Kidney (tissue), 13 donors: ENCODE measurements at regions not wholly inside any gene's neighbourhood (a gene's known extent, or its start where the extent isn't known, plus 50 kb on each side); places are given as distances from the start of the nearest gene placed in this dataset.

ENCODE experiments used
- DNase-seq, 5 donors: peaks; one replicate each; pipeline ENCODE4 v3.0.0-alpha.2; 2013 to 2020
- FAIRE-seq: peaks from 2 replicates; lab custom pipeline; 2012; peaks lifted over from hg19 to GRCh38; lab: Jason Lieb, UNC
- H3K27ac ChIP-seq, 2 donors: one replicate each; pipeline ENCODE4 v1.7.0; 2013; ENCODE audit warnings: low read depth in 2 of 2, low read length in 2 of 2, inconsistent platforms in 1 of 2
- H3K27me3 ChIP-seq: one replicate; pipeline ENCODE4 v1.7.1; 2013; ENCODE audit warnings: low read length, inconsistent platforms; ENCODE audit not compliant: control insufficient read depth, insufficient read depth
- H3K36me3 ChIP-seq, 3 donors: one replicate each; pipeline versions ENCODE4 v1.7.0 to v1.7.1; 2013; ENCODE audit warnings: low read length in 3 of 3, control low read depth in 1 of 3, inconsistent platforms in 1 of 3; ENCODE audit not compliant: insufficient read depth in 3 of 3, control insufficient read depth in 2 of 3
- H3K4me1 ChIP-seq, 3 donors: one replicate each; pipeline versions ENCODE4 v1.7.0 to v1.7.1; 2013; ENCODE audit warnings: low read length in 3 of 3, inconsistent platforms in 1 of 3, low read depth in 1 of 3; ENCODE audit not compliant: control insufficient read depth in 2 of 3, insufficient read depth in 2 of 3
- H3K4me3 ChIP-seq, 3 donors: one replicate each; pipeline versions ENCODE4 v1.7.0 to v1.8.1; 2013; ENCODE audit warnings: low read length in 3 of 3, control low read depth in 1 of 3, inconsistent platforms in 1 of 3
- H3K9ac ChIP-seq, 3 donors: one replicate each; pipeline versions ENCODE4 v1.7.0 to v1.7.1; 2013; ENCODE audit warnings: low read length in 3 of 3, control low read depth in 1 of 3, inconsistent platforms in 1 of 3
- H3K9me3 ChIP-seq, 3 donors: one replicate each; pipeline versions ENCODE4 v1.7.0 to v1.7.1; 2013; ENCODE audit warnings: low read length in 3 of 3, control low read depth in 1 of 3, inconsistent platforms in 1 of 3; ENCODE audit not compliant: control insufficient read depth in 2 of 3, insufficient read depth in 1 of 3
- intact Hi-C: fragments of 100-400 bp; cut with DNase I; formaldehyde crosslinking; loops from one replicate; pipeline ENCODE4 v1.11.1; 2022
- TF ChIP-seq, protein P1 (sequence below): IDR thresholded peaks from 3 replicates; pipeline ENCODE4 v1.5.1; 2012; ENCODE audit warnings: mild to moderate bottlenecking, moderate library complexity, borderline replicate concordance; ENCODE audit not compliant: insufficient read depth; ENCODE audit errors: extremely low read depth
- donor health status: control.
- donor health status: control.
- donor health status: control.
- donor health status: control.
- donor health status: control.
- donor health status: DM: yes; HTN: yes; CAD: no.
- donor health status: Normal renal cell carcinoma (clear cell type).

DNA sequence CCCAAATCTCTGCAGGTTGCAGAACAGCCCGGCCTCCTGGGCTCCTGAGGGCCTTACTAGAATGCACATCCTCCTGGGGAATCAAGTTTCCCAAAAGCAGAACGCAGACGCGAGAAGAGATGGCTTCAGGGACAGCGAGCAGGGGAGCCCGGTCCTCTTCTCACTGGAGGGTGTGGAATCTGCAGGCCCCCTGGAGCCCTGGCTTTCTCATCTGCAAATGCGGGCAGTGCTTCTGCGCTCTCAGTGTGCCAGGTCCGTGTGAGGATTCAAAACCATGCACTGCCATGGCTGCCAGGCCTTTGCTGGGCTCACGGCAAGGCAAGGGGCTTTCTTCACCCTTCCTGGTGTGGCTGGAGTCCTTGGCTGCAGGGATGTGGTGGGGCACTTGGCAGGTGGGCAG, 330.9 kb upstream of the MKI67 start:
- H3K4me3 ChIP-seq = no peak overlapping the region
- no peak overlapping the region for H3K9ac ChIP-seq
- TF ChIP-seq, protein P1, sequence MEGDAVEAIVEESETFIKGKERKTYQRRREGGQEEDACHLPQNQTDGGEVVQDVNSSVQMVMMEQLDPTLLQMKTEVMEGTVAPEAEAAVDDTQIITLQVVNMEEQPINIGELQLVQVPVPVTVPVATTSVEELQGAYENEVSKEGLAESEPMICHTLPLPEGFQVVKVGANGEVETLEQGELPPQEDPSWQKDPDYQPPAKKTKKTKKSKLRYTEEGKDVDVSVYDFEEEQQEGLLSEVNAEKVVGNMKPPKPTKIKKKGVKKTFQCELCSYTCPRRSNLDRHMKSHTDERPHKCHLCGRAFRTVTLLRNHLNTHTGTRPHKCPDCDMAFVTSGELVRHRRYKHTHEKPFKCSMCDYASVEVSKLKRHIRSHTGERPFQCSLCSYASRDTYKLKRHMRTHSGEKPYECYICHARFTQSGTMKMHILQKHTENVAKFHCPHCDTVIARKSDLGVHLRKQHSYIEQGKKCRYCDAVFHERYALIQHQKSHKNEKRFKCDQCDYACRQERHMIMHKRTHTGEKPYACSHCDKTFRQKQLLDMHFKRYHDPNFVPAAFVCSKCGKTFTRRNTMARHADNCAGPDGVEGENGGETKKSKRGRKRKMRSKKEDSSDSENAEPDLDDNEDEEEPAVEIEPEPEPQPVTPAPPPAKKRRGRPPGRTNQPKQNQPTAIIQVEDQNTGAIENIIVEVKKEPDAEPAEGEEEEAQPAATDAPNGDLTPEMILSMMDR = no peak
- DNase-seq (no peak), FAIRE-seq (no peak)
- H3K36me3 ChIP-seq = no peaks in the 10 kb centered on the region
- H3K4me1 ChIP-seq = no peaks in the 10 kb centered on the region
- no peaks in the 10 kb centered on the region for H3K9me3 ChIP-seq
- no peak overlapping the region for H3K27ac ChIP-seq
- intact Hi-C loops = no loop called here
- no peaks in the 10 kb centered on the region for H3K27me3 ChIP-seq

- H3K4me1 ChIP-seq = no peaks in the 10 kb centered on the region
- no peaks in the 10 kb centered on the region for H3K27me3 ChIP-seq
- intact Hi-C loops = no loop called here
- H3K27ac ChIP-seq = no peak overlapping the region
- DNase-seq (no peak), FAIRE-seq (no peak)
- no peak overlapping the region for H3K9ac ChIP-seq
- TF ChIP-seq, protein P1 = no peak
- no peak overlapping the region for H3K4me3 ChIP-seq
- no peaks in the 10 kb centered on the region for H3K9me3 ChIP-seq
- no peaks in the 10 kb centered on the region for H3K36me3 ChIP-seq
Measured at GRCh38 chr10:128461991-128462390, 335.8 kb upstream of the MKI67 start.

GRCh38 chr10:128462844-128463243, 336.6 kb upstream of the MKI67 start:
- TF ChIP-seq, protein P1 = no peak
- H3K36me3 ChIP-seq = no peaks in the 10 kb centered on the region
- H3K9me3 ChIP-seq = no peaks in the 10 kb centered on the region
- no peak overlapping the region for H3K4me3 ChIP-seq
- FAIRE-seq (no peak), DNase-seq (no peak)
- no peaks in the 10 kb centered on the region for H3K27me3 ChIP-seq
- intact Hi-C loops = no loop called here
- no peak overlapping the region for H3K9ac ChIP-seq
- no peak overlapping the region for H3K27ac ChIP-seq
- H3K4me1 ChIP-seq = no peaks in the 10 kb centered on the region
